Kidney epithelial cell (primary cell): ENCODE measurements at regions not wholly inside any gene's neighbourhood (a gene's known extent, or its start where the extent isn't known, plus 50 kb on each side); places are given as distances from the start of the nearest gene placed in this dataset.

Source experiments
- DNase-seq: peaks from one replicate; pipeline ENCODE4 v3.0.0-alpha.2; 2010; ENCODE audit warnings: low read depth
- H3K27me3 ChIP-seq: 2 replicates; pipeline ENCODE4 v1.6.0; 2011; ENCODE audit warnings: low read length; ENCODE audit not compliant: control insufficient read depth, insufficient read depth
- H3K36me3 ChIP-seq: 2 replicates; pipeline ENCODE4 v1.5.1; 2011; ENCODE audit warnings: low read length; ENCODE audit not compliant: control insufficient read depth, insufficient read depth
- H3K4me3 ChIP-seq: 2 replicates; pipeline ENCODE4 v1.5.1; 2011; ENCODE audit warnings: low read depth, mild to moderate bottlenecking, control low read depth, low read length
- CTCF ChIP-seq: IDR thresholded peaks from 2 replicates; pipeline ENCODE4 v1.5.1; 2011; ENCODE audit warnings: mild to moderate bottlenecking, moderate library complexity, low read length, control low read depth, inconsistent platforms; ENCODE audit not compliant: insufficient read depth, poor library complexity, severe bottlenecking

GRCh38 chr19:28876609-28877123, 336.3 kb downstream of the UQCRFS1 start:
- no peaks in the 10 kb centered on the region for H3K27me3 ChIP-seq
- no peak for TF ChIP-seq CTCF
- no peaks in the 10 kb centered on the region for H3K36me3 ChIP-seq
- DNase-seq, result no peak
- H3K4me3 ChIP-seq, result no peak overlapping the region

- Histone ChIP-seq H3K27me3 (no peaks in the 10 kb centered on the region), H3K4me3 (no peak overlapping the region), H3K36me3 (no peaks in the 10 kb centered on the region)
- DNase-seq, result no peak
- no peak for TF ChIP-seq CTCF
These were observed 338.2 kb downstream of the UQCRFS1 start for GRCh38 chr19:28874742-28875141.

GRCh38 chr19:28873301-28873700, 339.6 kb downstream of the UQCRFS1 start:
- Histone ChIP-seq H3K36me3 (no peaks in the 10 kb centered on the region), H3K4me3 (no peak overlapping the region), H3K27me3 (no peaks in the 10 kb centered on the region)
- no peak for TF ChIP-seq CTCF
- DNase-seq, result no peak

GRCh38 chr19:28871099-28871725, 341.7 kb downstream of the UQCRFS1 start:
- no peak for TF ChIP-seq CTCF
- Histone ChIP-seq H3K4me3 (no peak overlapping the region), H3K36me3 (no peaks in the 10 kb centered on the region)

GRCh38 chr19:28869459-28869858, 343.5 kb downstream of the UQCRFS1 start:
- no peak for TF ChIP-seq CTCF
- H3K36me3 ChIP-seq, result no peaks in the 10 kb centered on the region
- no peak overlapping the region for H3K4me3 ChIP-seq
- DNase-seq, result no peak
- no peaks in the 10 kb centered on the region for H3K27me3 ChIP-seq

More at GRCh38 chr19:28871099-28871725, 341.7 kb downstream of the UQCRFS1 start:
- no peak for DNase-seq
- no peaks in the 10 kb centered on the region for H3K27me3 ChIP-seq

GRCh38 chr19:28868836-28869235, 344.1 kb downstream of the UQCRFS1 start:
- no peak overlapping the region for H3K4me3 ChIP-seq
- H3K27me3 ChIP-seq, result no peaks in the 10 kb centered on the region
- TF ChIP-seq CTCF, result no peak
- DNase-seq, result no peak
- no peaks in the 10 kb centered on the region for H3K36me3 ChIP-seq
